Superior temporal gyrus (tissue), 1 donor: ENCODE measurements at regions not wholly inside any gene's neighbourhood (a gene's known extent, or its start where the extent isn't known, plus 50 kb on each side); places are given as distances from the start of the nearest gene placed in this dataset.

Experiments used
- DNase-seq: peaks from one replicate; pipeline ENCODE4 v3.0.0-alpha.2; 2016; ENCODE audit errors: extremely low spot score

GRCh38 chr2:239629926-239630617 lies 229.3 kb upstream of the HDAC4 start:
- DNase-seq: peak; percentile 44

GRCh38 chr2:239626961-239627592 lies 226.3 kb upstream of the HDAC4 start:
- no peak for DNase-seq

- DNase-seq: no peak
These were observed 225.3 kb upstream of the HDAC4 start for GRCh38 chr2:239625971-239626734.

GRCh38 chr2:239625156-239625845 lies 224.5 kb upstream of the HDAC4 start:
- no peak for DNase-seq

GRCh38 chr2:239621611-239622010 lies 220.8 kb upstream of the HDAC4 start:
- no peak for DNase-seq

GRCh38 chr2:239619369-239619768 lies 218.5 kb upstream of the HDAC4 start:
- no peak for DNase-seq

- DNase-seq: no peak
These were observed 215.9 kb upstream of the HDAC4 start for GRCh38 chr2:239616729-239617128.

GRCh38 chr2:239612133-239612532 lies 211.3 kb upstream of the HDAC4 start:
- DNase-seq: no peak

- no peak for DNase-seq
These were observed 210.5 kb upstream of the HDAC4 start for GRCh38 chr2:239611222-239611795.

GRCh38 chr2:239610457-239611221 lies 209.8 kb upstream of the HDAC4 start:
- DNase-seq: no peak

- DNase-seq: no peak
These were observed 208.9 kb upstream of the HDAC4 start for GRCh38 chr2:239609607-239610310.

GRCh38 chr2:239609162-239609561 lies 208.3 kb upstream of the HDAC4 start:
- no peak for DNase-seq

- DNase-seq: no peak
These were observed 207.9 kb upstream of the HDAC4 start for GRCh38 chr2:239608723-239609122.

- no peak for DNase-seq
These were observed 207.4 kb upstream of the HDAC4 start for GRCh38 chr2:239608260-239608659.

GRCh38 chr2:239607517-239608191 lies 206.8 kb upstream of the HDAC4 start:
- DNase-seq: no peak

GRCh38 chr2:239606741-239607516 lies 206.1 kb upstream of the HDAC4 start:
- no peak for DNase-seq

GRCh38 chr2:239605976-239606375 lies 205.2 kb upstream of the HDAC4 start:
- DNase-seq: peak; percentile 22

- no peak for DNase-seq
These were observed 204.6 kb upstream of the HDAC4 start for GRCh38 chr2:239605409-239605808.

- no peak for DNase-seq
These were observed 204.0 kb upstream of the HDAC4 start for GRCh38 chr2:239604861-239605260.
